Trophoblast cell (in vitro differentiated cells and primary cell): ENCODE measurements at regions not wholly inside any gene's neighbourhood (a gene's known extent, or its start where the extent isn't known, plus 50 kb on each side); places are given as distances from the start of the nearest gene placed in this dataset.
"Not testable (repeated sequence)": the region's sequence is repeated elsewhere in the genome, so short reads cannot be mapped to it uniquely, and the experiment has no call there.

Experiments used
- DNase-seq, 2 donors: peaks; one replicate each; pipeline ENCODE4 v3.0.0-alpha.2; 2016
- H2AFZ ChIP-seq: 2 replicates; pipeline ENCODE4 v1.6.1; 2013; ENCODE audit warnings: low read length, moderate library complexity, mild to moderate bottlenecking; ENCODE audit not compliant: insufficient read depth, poor library complexity
- H2AK5ac ChIP-seq: 2 replicates; pipeline ENCODE4 v1.6.1; 2013; ENCODE audit warnings: mild to moderate bottlenecking, low read length
- H2BK120ac ChIP-seq: 2 replicates; pipeline ENCODE4 v1.6.1; 2013; ENCODE audit warnings: low read length, mild to moderate bottlenecking, moderate library complexity; ENCODE audit not compliant: insufficient read depth, poor library complexity
- H2BK12ac ChIP-seq: 2 replicates; pipeline ENCODE4 v1.6.1; 2013; ENCODE audit warnings: mild to moderate bottlenecking, low read length, moderate library complexity
- H2BK5ac ChIP-seq: 2 replicates; pipeline ENCODE4 v1.6.1; 2013; ENCODE audit warnings: low read length, low read depth, moderate library complexity, mild to moderate bottlenecking; ENCODE audit not compliant: poor library complexity
- H3K14ac ChIP-seq: 2 replicates; pipeline ENCODE4 v1.6.1; 2013; ENCODE audit warnings: mild to moderate bottlenecking, low read length
- H3K18ac ChIP-seq: 2 replicates; pipeline ENCODE4 v1.6.1; 2013; ENCODE audit warnings: mild to moderate bottlenecking, low read length
- H3K23ac ChIP-seq: 2 replicates; pipeline ENCODE4 v1.6.1; 2013; ENCODE audit warnings: low read length
- H3K27ac ChIP-seq: 2 replicates; pipeline ENCODE4 v1.5.1; 2013; ENCODE audit warnings: low read depth, mild to moderate bottlenecking, inconsistent platforms, low read length, moderate library complexity
- H3K27me3 ChIP-seq: 2 replicates; pipeline ENCODE4 v1.6.1; 2013; ENCODE audit warnings: inconsistent platforms, mild to moderate bottlenecking, low read length, moderate library complexity; ENCODE audit not compliant: insufficient read depth
- H3K36me3 ChIP-seq, 2 experiments: 1 replicate in 1 of 2; 2 replicates in 1 of 2; pipeline ENCODE4 v1.6.1; 2013; ENCODE audit warnings: low read length in 2 of 2, mild to moderate bottlenecking in 2 of 2, moderate library complexity in 1 of 2; ENCODE audit not compliant: insufficient read depth in 2 of 2, control insufficient read depth in 1 of 2
- H3K4ac ChIP-seq: 2 replicates; pipeline ENCODE4 v1.6.1; 2013; ENCODE audit warnings: low read depth, mild to moderate bottlenecking, low read length, moderate library complexity
- H3K4me1 ChIP-seq, 2 experiments: 1 replicate in 1 of 2; 2 replicates in 1 of 2; pipeline ENCODE4 v1.6.1; 2013; ENCODE audit warnings: low read length in 2 of 2, mild to moderate bottlenecking in 2 of 2, moderate library complexity in 1 of 2; ENCODE audit not compliant: insufficient read depth in 2 of 2, control insufficient read depth in 1 of 2
- H3K4me2 ChIP-seq: 2 replicates; pipeline ENCODE4 v1.6.1; 2013; ENCODE audit warnings: inconsistent platforms, mild to moderate bottlenecking, low read length, moderate library complexity
- H3K4me3 ChIP-seq: 2 replicates; pipeline ENCODE4 v1.5.1; 2013; ENCODE audit warnings: mild to moderate bottlenecking, low read depth, low read length, inconsistent platforms
- H3K79me1 ChIP-seq: one replicate; pipeline ENCODE4 v1.6.1; 2013; ENCODE audit warnings: low read length
- H3K79me2 ChIP-seq: 2 replicates; pipeline ENCODE4 v1.6.1; 2013; ENCODE audit warnings: low read length, mild to moderate bottlenecking; ENCODE audit not compliant: control insufficient read depth, insufficient read depth, poor library complexity
- H3K9ac ChIP-seq: 2 replicates; pipeline ENCODE4 v1.6.1; 2013; ENCODE audit warnings: mild to moderate bottlenecking, low read length
- H3K9me3 ChIP-seq: 2 replicates; pipeline ENCODE4 v1.6.1; 2013; ENCODE audit warnings: low read depth, mild to moderate bottlenecking, control low read depth, inconsistent platforms, low read length; ENCODE audit not compliant: insufficient read depth
- H4K12ac ChIP-seq: 2 replicates; pipeline ENCODE4 v1.6.1; 2013; ENCODE audit warnings: low read depth, mild to moderate bottlenecking, low read length, moderate library complexity
- H4K8ac ChIP-seq: 2 replicates; pipeline ENCODE4 v1.6.1; 2013; ENCODE audit warnings: low read depth, mild to moderate bottlenecking, low read length, moderate library complexity
- H4K91ac ChIP-seq: one replicate; pipeline ENCODE4 v1.6.1; 2013; ENCODE audit warnings: low read depth, mild to moderate bottlenecking, low read length, moderate library complexity
- WGBS: extraction: QIAGEN DNeasy Blood & Tissue Kit; methylation state at CpG from one replicate; pipeline ENCODE4 v1.1.7; 2013; ENCODE audit warnings: missing lambda C conversion rate; ENCODE audit not compliant: insufficient read length, insufficient coverage; ENCODE audit errors: extremely low coverage; 5-methylcytosine and 5-hydroxymethylcytosine counted together

GRCh38 chrX:148298737-148299136 lies 201.7 kb upstream of the AFF2 start:
- no peaks in the 10 kb centered on the region for H3K9me3 ChIP-seq
- H3K4me3 ChIP-seq, result no peak overlapping the region

DNA sequence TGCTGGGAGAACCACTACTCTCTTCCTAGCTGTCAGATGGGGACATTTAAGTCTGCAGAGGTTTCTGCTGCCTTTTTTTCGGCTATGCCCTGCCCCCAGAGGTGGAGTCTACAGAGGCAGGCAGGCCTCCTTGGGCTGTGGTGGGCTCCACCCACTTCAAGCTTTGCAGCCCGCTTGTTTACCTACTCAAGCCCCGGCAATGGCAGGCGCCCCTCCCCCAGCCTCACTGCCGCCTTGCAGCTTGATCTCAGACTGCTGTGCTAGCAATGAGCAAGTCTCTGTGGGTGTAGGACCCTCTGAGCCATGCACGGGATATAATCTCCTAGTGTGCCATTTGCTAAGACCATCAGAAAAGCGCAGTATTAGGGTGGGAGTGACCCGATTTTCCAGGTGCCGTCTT lies 195.2 kb upstream of the AFF2 start:
- H3K27ac ChIP-seq, H3K14ac ChIP-seq: not testable (repeated sequence)
- no CpG with 5 or more reads among the region's 9 CpGs for WGBS

More at GRCh38 chrX:148298737-148299136, 201.7 kb upstream of the AFF2 start:
- H3K23ac ChIP-seq, result no peak overlapping the region
- WGBS, result no CpG with 5 or more reads among the region's 2 CpGs
- no peak overlapping the region for H2BK5ac ChIP-seq
- H4K12ac ChIP-seq, result no peak overlapping the region
- no peaks in the 10 kb centered on the region for H3K4me1 ChIP-seq
- H3K18ac ChIP-seq, result no peak overlapping the region
- no peak overlapping the region for H3K14ac ChIP-seq
- H3K4ac ChIP-seq, result no peak overlapping the region
- H2BK12ac ChIP-seq, result no peak overlapping the region
- no peaks in the 10 kb centered on the region for H3K27me3 ChIP-seq
- H3K27ac ChIP-seq, result no peak overlapping the region
- H2AK5ac ChIP-seq, result no peak overlapping the region
- H3K4me2 ChIP-seq, result no peak overlapping the region
- H3K36me3 ChIP-seq, result no peaks in the 10 kb centered on the region
- no peak overlapping the region for H4K91ac ChIP-seq
- DNase-seq, result no peak
- H2BK120ac ChIP-seq, result no peak overlapping the region
- no peak overlapping the region for H3K9ac ChIP-seq
- H2AFZ ChIP-seq, result no peak overlapping the region
- H3K79me1 ChIP-seq, result no peaks in the 10 kb centered on the region
- H3K79me2 ChIP-seq, result no peaks in the 10 kb centered on the region
- H4K8ac ChIP-seq, result no peak overlapping the region

DNA sequence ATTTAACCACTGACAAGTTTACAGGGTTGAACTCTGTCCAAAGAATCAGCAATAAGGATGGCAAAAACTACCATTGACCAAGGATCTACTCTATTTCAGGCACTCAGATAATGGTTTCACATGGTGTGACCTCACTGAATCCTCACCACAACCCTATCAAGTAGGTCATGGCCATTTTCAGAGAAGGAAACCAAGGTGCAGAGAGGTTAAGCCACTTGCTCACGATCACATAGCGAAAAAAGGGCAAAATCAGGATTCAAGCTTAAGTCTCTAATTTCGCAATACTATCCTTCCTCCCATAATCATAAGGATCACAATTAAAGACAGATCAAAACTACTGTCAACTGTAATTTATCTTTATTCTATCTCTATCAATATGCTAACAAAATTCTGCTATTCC lies 191.0 kb upstream of the AFF2 start:
- H2BK12ac ChIP-seq, result no peak overlapping the region
- H3K36me3 ChIP-seq, result no peaks in the 10 kb centered on the region
- no peaks in the 10 kb centered on the region for H3K9me3 ChIP-seq
- no peak overlapping the region for H3K4me3 ChIP-seq
- H3K79me2 ChIP-seq, result no peaks in the 10 kb centered on the region
- H3K27ac ChIP-seq, result no peak overlapping the region
- H3K4me1 ChIP-seq, result no peaks in the 10 kb centered on the region
- no peak overlapping the region for H4K8ac ChIP-seq
- H3K4ac ChIP-seq, result no peak overlapping the region
- H3K9ac ChIP-seq, result no peak overlapping the region
- no peak overlapping the region for H2AK5ac ChIP-seq
- no peak overlapping the region for H3K4me2 ChIP-seq
- WGBS, result no CpG with 5 or more reads among the region's 3 CpGs
- no peak for DNase-seq
- no peak overlapping the region for H2AFZ ChIP-seq
- H3K14ac ChIP-seq, result no peak overlapping the region
- H2BK120ac ChIP-seq, result no peak overlapping the region
- H4K91ac ChIP-seq, result no peak overlapping the region
- no peak overlapping the region for H3K23ac ChIP-seq
- H3K79me1 ChIP-seq, result no peaks in the 10 kb centered on the region
- no peak overlapping the region for H4K12ac ChIP-seq
- no peaks in the 10 kb centered on the region for H3K27me3 ChIP-seq
- H2BK5ac ChIP-seq, result no peak overlapping the region
- no peak overlapping the region for H3K18ac ChIP-seq

More for the DNA sequence above, 195.2 kb upstream of the AFF2 start:
- not testable (repeated sequence) for H2AFZ ChIP-seq, H3K36me3 ChIP-seq, H3K9me3 ChIP-seq, H3K4me2 ChIP-seq, H4K12ac ChIP-seq, H4K91ac ChIP-seq, H3K4me1 ChIP-seq, H2AK5ac ChIP-seq, H3K4ac ChIP-seq, DNase-seq, H4K8ac ChIP-seq, H3K79me2 ChIP-seq, H2BK5ac ChIP-seq, H2BK12ac ChIP-seq, H2BK120ac ChIP-seq, H3K18ac ChIP-seq, H3K4me3 ChIP-seq, H3K23ac ChIP-seq, H3K9ac ChIP-seq, H3K79me1 ChIP-seq, H3K27me3 ChIP-seq

- H3K9ac ChIP-seq, result no peak overlapping the region
- no peak overlapping the region for H2BK5ac ChIP-seq
- H3K36me3 ChIP-seq, result no peaks in the 10 kb centered on the region
- no peaks in the 10 kb centered on the region for H3K79me1 ChIP-seq
- WGBS, result no CpG with 5 or more reads among the region's 1 CpG
- no peak overlapping the region for H4K8ac ChIP-seq
- no peak overlapping the region for H4K91ac ChIP-seq
- H3K27me3 ChIP-seq, result no peaks in the 10 kb centered on the region
- H3K79me2 ChIP-seq, result no peaks in the 10 kb centered on the region
- H2AK5ac ChIP-seq, result no peak overlapping the region
- H2AFZ ChIP-seq, result no peak overlapping the region
- H3K14ac ChIP-seq, result no peak overlapping the region
- no peak overlapping the region for H2BK12ac ChIP-seq
- H3K4ac ChIP-seq, result no peak overlapping the region
- H3K9me3 ChIP-seq, result no peaks in the 10 kb centered on the region
- no peak overlapping the region for H3K23ac ChIP-seq
- H4K12ac ChIP-seq, result no peak overlapping the region
- no peak overlapping the region for H3K27ac ChIP-seq
- no peak overlapping the region for H3K4me2 ChIP-seq
- no peak overlapping the region for H3K4me3 ChIP-seq
- no peak overlapping the region for H3K18ac ChIP-seq
- no peak for DNase-seq
- H2BK120ac ChIP-seq, result no peak overlapping the region
- no peaks in the 10 kb centered on the region for H3K4me1 ChIP-seq
Observed at GRCh38 chrX:148310426-148311165, 189.8 kb upstream of the AFF2 start.
